Neural cell (in vitro differentiated cells): ENCODE measurements at regions not wholly inside any gene's neighbourhood (a gene's known extent, or its start where the extent isn't known, plus 50 kb on each side); places are given as distances from the start of the nearest gene placed in this dataset.

Experiments used
- H2AFZ ChIP-seq: fragments of 200-600, 300-800 bp; sonication (generic), shearing (Covaris generic); 2 replicates; pipeline ENCODE4 v1.6.0; 2014; ENCODE audit warnings: low read depth, mild to moderate bottlenecking, antibody characterized with exemption, low read length, moderate library complexity
- H3F3A ChIP-seq: fragments of 200-600 bp; shearing (Covaris generic); 2 replicates; pipeline ENCODE4 v1.6.1; 2016; ENCODE audit warnings: mild to moderate bottlenecking, moderate library complexity, mixed read lengths, antibody characterized with exemption, low read length; ENCODE audit not compliant: insufficient read depth, poor library complexity, severe bottlenecking
- H3K27ac ChIP-seq: fragments of 200-600, 300-800 bp; sonication (generic), shearing (Covaris generic); 2 replicates; pipeline ENCODE4 v1.5.1; 2014; ENCODE audit warnings: mild to moderate bottlenecking, low read length, moderate library complexity
- H3K27me3 ChIP-seq: fragments of 300-800, 200-600 bp; sonication (generic), shearing (Covaris generic); 2 replicates; pipeline ENCODE4 v1.6.0; 2014; ENCODE audit warnings: mild to moderate bottlenecking, low read depth, low read length, moderate library complexity; ENCODE audit not compliant: insufficient read depth
- H3K36me3 ChIP-seq: fragments of 300-800, 200-600 bp; sonication (generic), shearing (Covaris generic); 2 replicates; pipeline ENCODE4 v1.5.1; 2014; ENCODE audit warnings: mild to moderate bottlenecking, antibody characterized with exemption, low read length, moderate library complexity; ENCODE audit not compliant: insufficient read depth
- H3K4me2 ChIP-seq: fragments of 300-800, 200-600 bp; sonication (generic), shearing (Covaris generic); 2 replicates; pipeline ENCODE4 v1.6.0; 2014; ENCODE audit warnings: mild to moderate bottlenecking, low read length
- H3K4me3 ChIP-seq: fragments of 300-800, 200-600 bp; sonication (generic), shearing (Covaris generic); 2 replicates; pipeline ENCODE4 v1.5.1; 2014; ENCODE audit warnings: mild to moderate bottlenecking, low read length, moderate library complexity
- H3K79me2 ChIP-seq: fragments of 200-600 bp; shearing (Covaris generic); replicated peaks from 2 replicates; pipeline ENCODE4 v1.6.0; 2014; ENCODE audit warnings: mild to moderate bottlenecking, low read length, moderate library complexity; ENCODE audit not compliant: insufficient read depth
- H3K9ac ChIP-seq: fragments of 300-800, 200-600 bp; sonication (generic), shearing (Covaris generic); 2 replicates; pipeline ENCODE4 v1.6.1; 2016; ENCODE audit warnings: mild to moderate bottlenecking, low read length, mixed read lengths
- H3K9me2 ChIP-seq: fragments of 200-600 bp; shearing (Covaris generic); 2 replicates; pipeline ENCODE4 v1.6.1; 2016; ENCODE audit warnings: mild to moderate bottlenecking, low read length, mixed read lengths; ENCODE audit not compliant: insufficient read depth
- H3K9me3 ChIP-seq: fragments of 200-600, 300-800 bp; sonication (generic), shearing (Covaris generic); 2 replicates; pipeline ENCODE4 v1.6.1; 2016; ENCODE audit warnings: mild to moderate bottlenecking, mixed run types, low read length, moderate library complexity, mixed read lengths
- H4K20me1 ChIP-seq: fragments of 200-600 bp; shearing (Covaris generic); 2 replicates; pipeline ENCODE4 v1.6.1; 2016; ENCODE audit warnings: mild to moderate bottlenecking, mixed run types; ENCODE audit not compliant: insufficient read depth
- EP300 ChIP-seq: fragments of 450-650 bp; conservative IDR thresholded peaks from 2 replicates; pipeline ENCODE4 v1.6.1; 2014; ENCODE audit warnings: antibody characterized with exemption, mild to moderate bottlenecking, moderate library complexity; ENCODE audit not compliant: poor library complexity, severe bottlenecking
- EZH2 ChIP-seq: fragments of 200-600, 300-800 bp; shearing (Covaris generic), sonication (generic); IDR thresholded peaks from 2 replicates; pipeline ENCODE4 v1.6.1; 2014; ENCODE audit warnings: antibody characterized with exemption, low read length, borderline replicate concordance, mild to moderate bottlenecking; ENCODE audit not compliant: insufficient read depth, poor library complexity, severe bottlenecking
- MXI1 ChIP-seq: fragments of 450-650 bp; conservative IDR thresholded peaks from 2 replicates; pipeline ENCODE4 v1.6.1; 2014; ENCODE audit warnings: antibody characterized with exemption, mild to moderate bottlenecking; ENCODE audit not compliant: poor library complexity, severe bottlenecking
- POLR2AphosphoS5 ChIP-seq: IDR thresholded peaks from 2 replicates; pipeline ENCODE4 v1.6.1; 2012
- RAD21 ChIP-seq: fragments of 450-650 bp; conservative IDR thresholded peaks from 2 replicates; pipeline ENCODE4 v1.6.1; 2014; ENCODE audit warnings: antibody characterized with exemption, mild to moderate bottlenecking, moderate library complexity
- SMC3 ChIP-seq: fragments of 450-650 bp; conservative IDR thresholded peaks from 2 replicates; pipeline ENCODE4 v1.6.1; 2014; ENCODE audit warnings: antibody characterized with exemption, mild to moderate bottlenecking, moderate library complexity; ENCODE audit not compliant: poor library complexity
- TAF1 ChIP-seq: IDR thresholded peaks from 2 replicates; pipeline ENCODE4 v1.6.1; 2012; ENCODE audit warnings: low read depth
- TF ChIP-seq, protein P1 (sequence below): IDR thresholded peaks from 2 replicates; pipeline ENCODE4 v1.6.1; 2012; ENCODE audit warnings: borderline replicate concordance
- TF ChIP-seq, protein P2 (sequence below): fragments of 450-650 bp; IDR thresholded peaks from 2 replicates; pipeline ENCODE4 v1.5.1; 2014; ENCODE audit warnings: antibody characterized with exemption, mild to moderate bottlenecking, moderate library complexity; ENCODE audit not compliant: poor library complexity, severe bottlenecking

GRCh38 chr9:78130004-78130403, 98.4 kb upstream of the GNAQ start:
- Histone ChIP-seq H4K20me1 (no peaks in the 10 kb centered on the region), H3K9me2 (no peaks in the 10 kb centered on the region), H3K9ac (no peak overlapping the region), H3K27me3 (no peaks in the 10 kb centered on the region), H3K79me2 (no peaks in the 10 kb centered on the region), H2AFZ (no peak overlapping the region), H3K9me3 (no peaks in the 10 kb centered on the region), H3K4me2 (no peak overlapping the region), H3K27ac (no peak overlapping the region), H3K4me3 (no peak overlapping the region), H3F3A (no peaks in the 10 kb centered on the region), H3K36me3 (no peaks in the 10 kb centered on the region)
- no peak for TF ChIP-seq EZH2
- no peak for TF ChIP-seq POLR2AphosphoS5
- TF ChIP-seq, protein P1, sequence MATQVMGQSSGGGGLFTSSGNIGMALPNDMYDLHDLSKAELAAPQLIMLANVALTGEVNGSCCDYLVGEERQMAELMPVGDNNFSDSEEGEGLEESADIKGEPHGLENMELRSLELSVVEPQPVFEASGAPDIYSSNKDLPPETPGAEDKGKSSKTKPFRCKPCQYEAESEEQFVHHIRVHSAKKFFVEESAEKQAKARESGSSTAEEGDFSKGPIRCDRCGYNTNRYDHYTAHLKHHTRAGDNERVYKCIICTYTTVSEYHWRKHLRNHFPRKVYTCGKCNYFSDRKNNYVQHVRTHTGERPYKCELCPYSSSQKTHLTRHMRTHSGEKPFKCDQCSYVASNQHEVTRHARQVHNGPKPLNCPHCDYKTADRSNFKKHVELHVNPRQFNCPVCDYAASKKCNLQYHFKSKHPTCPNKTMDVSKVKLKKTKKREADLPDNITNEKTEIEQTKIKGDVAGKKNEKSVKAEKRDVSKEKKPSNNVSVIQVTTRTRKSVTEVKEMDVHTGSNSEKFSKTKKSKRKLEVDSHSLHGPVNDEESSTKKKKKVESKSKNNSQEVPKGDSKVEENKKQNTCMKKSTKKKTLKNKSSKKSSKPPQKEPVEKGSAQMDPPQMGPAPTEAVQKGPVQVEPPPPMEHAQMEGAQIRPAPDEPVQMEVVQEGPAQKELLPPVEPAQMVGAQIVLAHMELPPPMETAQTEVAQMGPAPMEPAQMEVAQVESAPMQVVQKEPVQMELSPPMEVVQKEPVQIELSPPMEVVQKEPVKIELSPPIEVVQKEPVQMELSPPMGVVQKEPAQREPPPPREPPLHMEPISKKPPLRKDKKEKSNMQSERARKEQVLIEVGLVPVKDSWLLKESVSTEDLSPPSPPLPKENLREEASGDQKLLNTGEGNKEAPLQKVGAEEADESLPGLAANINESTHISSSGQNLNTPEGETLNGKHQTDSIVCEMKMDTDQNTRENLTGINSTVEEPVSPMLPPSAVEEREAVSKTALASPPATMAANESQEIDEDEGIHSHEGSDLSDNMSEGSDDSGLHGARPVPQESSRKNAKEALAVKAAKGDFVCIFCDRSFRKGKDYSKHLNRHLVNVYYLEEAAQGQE: no peak
- TF ChIP-seq MXI1: no peak
- TF ChIP-seq, protein P2, sequence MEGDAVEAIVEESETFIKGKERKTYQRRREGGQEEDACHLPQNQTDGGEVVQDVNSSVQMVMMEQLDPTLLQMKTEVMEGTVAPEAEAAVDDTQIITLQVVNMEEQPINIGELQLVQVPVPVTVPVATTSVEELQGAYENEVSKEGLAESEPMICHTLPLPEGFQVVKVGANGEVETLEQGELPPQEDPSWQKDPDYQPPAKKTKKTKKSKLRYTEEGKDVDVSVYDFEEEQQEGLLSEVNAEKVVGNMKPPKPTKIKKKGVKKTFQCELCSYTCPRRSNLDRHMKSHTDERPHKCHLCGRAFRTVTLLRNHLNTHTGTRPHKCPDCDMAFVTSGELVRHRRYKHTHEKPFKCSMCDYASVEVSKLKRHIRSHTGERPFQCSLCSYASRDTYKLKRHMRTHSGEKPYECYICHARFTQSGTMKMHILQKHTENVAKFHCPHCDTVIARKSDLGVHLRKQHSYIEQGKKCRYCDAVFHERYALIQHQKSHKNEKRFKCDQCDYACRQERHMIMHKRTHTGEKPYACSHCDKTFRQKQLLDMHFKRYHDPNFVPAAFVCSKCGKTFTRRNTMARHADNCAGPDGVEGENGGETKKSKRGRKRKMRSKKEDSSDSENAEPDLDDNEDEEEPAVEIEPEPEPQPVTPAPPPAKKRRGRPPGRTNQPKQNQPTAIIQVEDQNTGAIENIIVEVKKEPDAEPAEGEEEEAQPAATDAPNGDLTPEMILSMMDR: no peak
- no peak for TF ChIP-seq EP300

DNA sequence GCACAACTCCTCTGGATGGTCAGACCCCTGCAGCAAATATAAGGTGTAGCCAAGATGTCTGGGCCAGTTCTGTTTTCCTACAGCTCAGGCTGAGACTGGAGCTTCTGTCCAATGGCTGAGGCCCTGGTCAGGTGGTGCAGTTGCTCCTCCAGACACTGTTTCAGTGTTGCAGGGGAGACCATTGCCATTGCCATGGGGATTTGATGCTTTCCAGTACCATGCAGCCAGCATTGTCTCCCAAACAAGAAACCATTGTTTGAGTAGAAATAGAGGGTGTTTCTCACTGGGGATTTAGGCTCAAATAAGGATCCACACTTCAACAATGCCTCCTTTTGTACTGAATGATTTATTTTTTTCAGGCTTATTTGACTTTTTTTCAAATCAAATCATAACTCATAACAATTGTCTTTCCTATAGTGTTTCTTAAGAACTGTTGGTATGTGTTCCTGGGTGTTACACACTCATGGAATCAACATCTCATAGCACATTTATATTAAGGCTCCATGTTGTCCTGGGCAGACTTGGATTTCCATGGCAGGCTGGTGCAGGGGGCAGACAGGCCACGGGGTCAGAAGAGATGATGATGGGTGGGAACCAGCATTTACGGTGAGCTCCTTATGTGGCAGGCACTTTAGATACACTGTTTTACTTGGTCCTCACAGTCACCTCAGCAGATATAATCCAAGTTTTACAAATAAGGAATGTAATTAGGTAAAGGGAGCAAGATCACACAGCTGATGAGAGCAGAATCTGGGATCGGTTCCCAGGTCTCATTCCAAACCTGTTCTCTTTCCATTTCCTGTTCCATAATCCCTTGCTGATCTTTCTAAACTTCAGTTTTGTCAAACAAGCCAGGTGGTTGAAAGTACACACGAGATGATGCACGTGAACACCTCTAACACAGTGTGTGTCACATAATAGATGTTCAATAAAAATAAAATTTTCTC, 95.9 kb upstream of the GNAQ start:
- H3F3A ChIP-seq: no peaks in the 10 kb centered on the region
- H3K4me2 ChIP-seq: no peak overlapping the region
- no peak overlapping the region for H3K27ac ChIP-seq
- H3K79me2 ChIP-seq: no peaks in the 10 kb centered on the region
- H3K9ac ChIP-seq: no peak overlapping the region
- no peak overlapping the region for H3K4me3 ChIP-seq
- no peaks in the 10 kb centered on the region for H3K36me3 ChIP-seq
- H4K20me1 ChIP-seq: no peaks in the 10 kb centered on the region
- no peaks in the 10 kb centered on the region for H3K9me2 ChIP-seq
- no peaks in the 10 kb centered on the region for H3K27me3 ChIP-seq
- no peaks in the 10 kb centered on the region for H3K9me3 ChIP-seq
- H2AFZ ChIP-seq: no peak overlapping the region
- TF ChIP-seq EP300: no peak

GRCh38 chr9:78123808-78124207, 92.2 kb upstream of the GNAQ start:
- H3K27me3 ChIP-seq: no peaks in the 10 kb centered on the region
- no peaks in the 10 kb centered on the region for H3K9me2 ChIP-seq
- H3F3A ChIP-seq: no peaks in the 10 kb centered on the region
- H3K4me3 ChIP-seq: no peak overlapping the region
- H3K9me3 ChIP-seq: no peaks in the 10 kb centered on the region
- H4K20me1 ChIP-seq: no peaks in the 10 kb centered on the region
- no peak overlapping the region for H2AFZ ChIP-seq
- H3K4me2 ChIP-seq: no peak overlapping the region
- H3K27ac ChIP-seq: no peak overlapping the region
- no peaks in the 10 kb centered on the region for H3K79me2 ChIP-seq
- no peaks in the 10 kb centered on the region for H3K36me3 ChIP-seq
- no peak overlapping the region for H3K9ac ChIP-seq
- TF ChIP-seq POLR2AphosphoS5 (no peak), SMC3 (no peak), TAF1 (no peak), MXI1 (no peak), RAD21 (no peak), EZH2 (no peak), EP300 (no peak)
- TF ChIP-seq, protein P1: no peak
- TF ChIP-seq, protein P2: no peak
